OCI-LY1 (cell line): ENCODE measurements at regions not wholly inside any gene's neighbourhood (a gene's known extent, or its start where the extent isn't known, plus 50 kb on each side); places are given as distances from the start of the nearest gene placed in this dataset.

Source experiments
- CTCF ChIP-seq: fragments of 200-600 bp; sonication (generic), shearing (Covaris generic); IDR thresholded peaks from 2 replicates; pipeline ENCODE4 v1.5.1; 2017; ENCODE audit warnings: mild to moderate bottlenecking, antibody characterized with exemption, low read length, moderate library complexity, mixed read lengths
- EZH2 ChIP-seq: fragments of 200-600 bp; sonication (generic), shearing (Covaris generic); IDR thresholded peaks from 2 replicates; pipeline ENCODE4 v1.8.0; 2017; ENCODE audit warnings: borderline replicate concordance, mixed run types, mild to moderate bottlenecking, antibody characterized with exemption, low read length, moderate library complexity, mixed read lengths

- TF ChIP-seq CTCF (no peak), EZH2 (no peak)
Measured at GRCh38 chr5:29193972-29194371, 1999.5 kb upstream of the CDH6 start.
